Vagina (tissue), 2 donors: ENCODE measurements at regions not wholly inside any gene's neighbourhood (a gene's known extent, or its start where the extent isn't known, plus 50 kb on each side); places are given as distances from the start of the nearest gene placed in this dataset.

ENCODE experiments used
- CTCF ChIP-seq, 3 experiments: fragments of 450-650 bp in 2 of 3; fragments of 200-600 bp in 1 of 3; sonication (generic) in 1 of 3; IDR thresholded peaks; one replicate each; pipeline ENCODE4 v1.5.1; 2017 to 2019; ENCODE audit warnings: antibody characterized with exemption in 3 of 3, mild to moderate bottlenecking in 2 of 3, moderate library complexity in 2 of 3
- POLR2A ChIP-seq, 2 donors: fragments of 450-650 bp; IDR thresholded peaks; one replicate each; pipeline ENCODE4 v1.6.1; 2017; ENCODE audit warnings: antibody characterized with exemption in 2 of 2, mild to moderate bottlenecking in 2 of 2, moderate library complexity in 2 of 2

- TF ChIP-seq CTCF (IDR thresholded peaks at IDR 0.05) (no peak), POLR2A (IDR thresholded peaks at IDR 0.05) (no peak)
These were observed 1016.8 kb downstream of the NTRK3 start for GRCh38 chr15:87239582-87240230.
